GM23338 (cell line): ENCODE measurements at regions not wholly inside any gene's neighbourhood (a gene's known extent, or its start where the extent isn't known, plus 50 kb on each side); places are given as distances from the start of the nearest gene placed in this dataset.

Experiments
- ATAC-seq: fragments of 200-7000 bp; cut with Tn5 transposase; 3 replicates; pipeline ENCODE4 v1.9.1; 2020
- DNase-seq: peaks from one replicate; pipeline ENCODE4 v3.0.0-alpha.2; 2015; ENCODE audit warnings: low spot score
- H2AFZ ChIP-seq: fragments of 200-600 bp; sonication (generic); 2 replicates; pipeline ENCODE4 v1.8.0; 2016; ENCODE audit warnings: antibody characterized with exemption, mild to moderate bottlenecking, moderate library complexity
- H3F3A ChIP-seq: fragments of 200-600 bp; sonication (generic); replicated peaks from 2 replicates; pipeline ENCODE4 v1.8.0; 2017; ENCODE audit warnings: antibody characterized with exemption, mixed run types, low read depth
- H3K27ac ChIP-seq: fragments of 200-600 bp; sonication (generic); 2 replicates; pipeline ENCODE4 v1.6.1; 2016; ENCODE audit warnings: low read depth
- H3K27me3 ChIP-seq: fragments of 200-600 bp; sonication (generic); 2 replicates; pipeline ENCODE4 v1.8.0; 2016; ENCODE audit warnings: mild to moderate bottlenecking, mixed run types, moderate library complexity; ENCODE audit not compliant: insufficient read depth
- H3K36me3 ChIP-seq: fragments of 200-600 bp; sonication (generic); 2 replicates; pipeline ENCODE4 v1.8.0; 2016; ENCODE audit warnings: mild to moderate bottlenecking; ENCODE audit not compliant: insufficient read depth
- H3K4me1 ChIP-seq: fragments of 200-600 bp; sonication (generic); 2 replicates; pipeline ENCODE4 v1.8.0; 2016; ENCODE audit warnings: mild to moderate bottlenecking, moderate library complexity; ENCODE audit not compliant: insufficient read depth
- H3K4me2 ChIP-seq: fragments of 200-600 bp; sonication (generic); 2 replicates; pipeline ENCODE4 v1.7.1; 2017; ENCODE audit warnings: mixed run types
- H3K4me3 ChIP-seq: fragments of 200-600 bp; sonication (generic); 2 replicates; pipeline ENCODE4 v1.6.1; 2016; ENCODE audit warnings: mixed run types
- H3K79me2 ChIP-seq: fragments of 200-600 bp; sonication (generic); replicated peaks from 2 replicates; pipeline ENCODE4 v1.8.0; 2017; ENCODE audit warnings: mild to moderate bottlenecking; ENCODE audit not compliant: insufficient read depth
- H3K9me2 ChIP-seq: fragments of 200-600 bp; sonication (generic); 2 replicates; pipeline ENCODE4 v1.8.0; 2017; ENCODE audit not compliant: insufficient read depth
- H4K20me1 ChIP-seq: fragments of 200-600 bp; sonication (generic); replicated peaks from 2 replicates; pipeline ENCODE4 v1.8.0; 2017; ENCODE audit warnings: mild to moderate bottlenecking; ENCODE audit not compliant: insufficient read depth
- H3K27ac Mint-ChIP-seq: 2 replicates; pipeline ENCODE4 v1.8.0; 2020; ENCODE audit warnings: inconsistent platforms, mild to moderate bottlenecking, moderate library complexity, mixed read lengths
- H3K27me3 Mint-ChIP-seq: 3 replicates; pipeline ENCODE4 v1.8.0; 2022; ENCODE audit warnings: low read depth, mild to moderate bottlenecking, moderate library complexity, mixed read lengths, inconsistent platforms; ENCODE audit not compliant: insufficient read depth, poor library complexity
- H3K36me3 Mint-ChIP-seq: 3 replicates; pipeline ENCODE4 v1.8.0; 2021; ENCODE audit warnings: low read depth, mild to moderate bottlenecking, inconsistent platforms, moderate library complexity, mixed read lengths
- H3K4me1 Mint-ChIP-seq: 3 replicates; pipeline ENCODE4 v1.8.0; 2020; ENCODE audit warnings: mild to moderate bottlenecking, inconsistent platforms, mixed read lengths
- H3K4me3 Mint-ChIP-seq: 3 replicates; pipeline ENCODE4 v1.8.0; 2021; ENCODE audit warnings: moderate library complexity, mild to moderate bottlenecking, inconsistent platforms, mixed read lengths
- H3K9me3 Mint-ChIP-seq: 3 replicates; pipeline ENCODE4 v1.8.0; 2020; ENCODE audit warnings: moderate library complexity, mild to moderate bottlenecking, inconsistent platforms, mixed read lengths
- CTCF ChIP-seq, 2 experiments: fragments of 200-600 bp in 1 of 2; sonication (generic) in 1 of 2; conservative IDR thresholded peaks; 2 replicates each; pipeline versions ENCODE4 v1.5.1 to v1.6.1; 2016 to 2017; ENCODE audit warnings: antibody characterized with exemption in 2 of 2, low read depth in 2 of 2, mild to moderate bottlenecking in 2 of 2, moderate library complexity in 1 of 2
- ETS1 ChIP-seq: IDR thresholded peaks from 2 replicates; pipeline ENCODE4 v1.6.1; 2016; ENCODE audit warnings: antibody characterized with exemption
- JUNB ChIP-seq: IDR thresholded peaks from one replicate; pipeline ENCODE4 v1.6.1; 2016; ENCODE audit warnings: antibody characterized with exemption; ENCODE audit not compliant: unreplicated experiment
- STAT1 ChIP-seq: IDR thresholded peaks from one replicate; pipeline ENCODE4 v1.6.1; 2016; ENCODE audit warnings: antibody characterized with exemption; ENCODE audit not compliant: unreplicated experiment
- ZNF114 ChIP-seq: fragments of 250-450 bp; sonication (Bioruptor Pico); IDR thresholded peaks from 2 replicates; pipeline ENCODE4 v1.5.0; 2020; ENCODE audit warnings: mild to moderate bottlenecking, moderate library complexity
- ZNF331 ChIP-seq: fragments of 250-450 bp; sonication (Bioruptor Pico); IDR thresholded peaks from 2 replicates; pipeline ENCODE4 v1.5.0; 2020; ENCODE audit warnings: low read depth, mild to moderate bottlenecking, moderate library complexity
- ZNF462 ChIP-seq: fragments of 250-450 bp; sonication (Bioruptor Pico); IDR thresholded peaks from 2 replicates; pipeline ENCODE4 v1.5.0; 2020; ENCODE audit warnings: mild to moderate bottlenecking, moderate library complexity

- H3K4me1 ChIP-seq = no peaks in the 10 kb centered on the region
- H3K36me3 Mint-ChIP-seq = no peaks in the 10 kb centered on the region
- no peaks in the 10 kb centered on the region for H3K9me3 Mint-ChIP-seq
- TF ChIP-seq ZNF331 (CRISPR knock-in tag) (no peak), ZNF462 (no peak), CTCF (conservative IDR thresholded peaks at IDR 0.05; ENCODE audit: low read depth in 2 of 2) (no peak), ZNF114 (CRISPR knock-in tag) (no peak), STAT1 (no peak), ETS1 (no peak), JUNB (no peak)
- H2AFZ ChIP-seq = no peak overlapping the region
- peaks cover 5% of the 10 kb centered on the region; the same call in 1 of the 2 replicates for H3K9me2 ChIP-seq
- H3K4me1 Mint-ChIP-seq = no peaks in the 10 kb centered on the region
- H3K4me2 ChIP-seq = no peak overlapping the region
- no peaks in the 10 kb centered on the region for H3F3A ChIP-seq
- H3K27ac ChIP-seq = no peak overlapping the region
- no peaks in the 10 kb centered on the region for H3K79me2 ChIP-seq
- no peak overlapping the region for H3K4me3 Mint-ChIP-seq
- ATAC-seq = no peak
- no peak overlapping the region for H3K4me3 ChIP-seq
- H3K36me3 ChIP-seq = no peaks in the 10 kb centered on the region
- H3K27me3 Mint-ChIP-seq = no peaks in the 10 kb centered on the region
- H3K27ac Mint-ChIP-seq = no peak overlapping the region
- H4K20me1 ChIP-seq = no peaks in the 10 kb centered on the region
- no peak for DNase-seq
- no peaks in the 10 kb centered on the region for H3K27me3 ChIP-seq
Measured at GRCh38 chr11:110776081-110776480, 63.8 kb upstream of the ARHGAP20 start.
